ENCODE measurements at regions not wholly inside any gene's neighbourhood (a gene's known extent, or its start where the extent isn't known, plus 50 kb on each side); places are given as distances from the start of the nearest gene placed in this dataset.

- TF ChIP-seq CTCF (IDR thresholded peaks at IDR 0.05), result no peak
- TF ChIP-seq POLR2A (IDR thresholded peaks at IDR 0.05), result no peak
Observed at GRCh38 chr20:48164034-48164433, 378.8 kb upstream of the SULF2 start.

All from right lobe of liver (tissue), 4 donors.